KMS-11 (cell line): ENCODE measurements at regions not wholly inside any gene's neighbourhood (a gene's known extent, or its start where the extent isn't known, plus 50 kb on each side); places are given as distances from the start of the nearest gene placed in this dataset.

Experiments used
- H2AFZ ChIP-seq: fragments of 200-600 bp; sonication (generic); 2 replicates; pipeline ENCODE4 v1.6.1; 2016; ENCODE audit warnings: antibody characterized with exemption, mixed run types, low read depth
- H3K27ac ChIP-seq: fragments of 200-600 bp; sonication (generic); 2 replicates; pipeline ENCODE4 v1.6.1; 2016; ENCODE audit warnings: mild to moderate bottlenecking, mixed run types
- H3K27me3 ChIP-seq: fragments of 200-600 bp; sonication (generic); 2 replicates; pipeline ENCODE4 v1.6.1; 2017; ENCODE audit warnings: mild to moderate bottlenecking, low read depth, mixed run types, moderate library complexity; ENCODE audit not compliant: insufficient read depth
- H3K36me3 ChIP-seq: fragments of 200-600 bp; sonication (generic); 2 replicates; pipeline ENCODE4 v1.6.1; 2017; ENCODE audit warnings: mild to moderate bottlenecking, mixed run types; ENCODE audit not compliant: insufficient read depth
- H3K4me1 ChIP-seq: fragments of 200-600 bp; sonication (generic); 2 replicates; pipeline ENCODE4 v1.6.1; 2016; ENCODE audit warnings: mild to moderate bottlenecking, low read depth, mixed run types; ENCODE audit not compliant: poor library complexity, severe bottlenecking
- H3K4me2 ChIP-seq: fragments of 200-600 bp; sonication (generic); 2 replicates; pipeline ENCODE4 v1.7.0; 2016; ENCODE audit warnings: mild to moderate bottlenecking, mixed run types
- H3K4me3 ChIP-seq: fragments of 200-600 bp; sonication (generic); IDR thresholded peaks from 2 replicates; pipeline ENCODE4 v1.6.1; 2017; ENCODE audit warnings: low read depth, low read length, mixed read lengths; ENCODE audit not compliant: insufficient read depth
- H3K79me2 ChIP-seq: fragments of 200-600 bp; sonication (generic); 2 replicates; pipeline ENCODE4 v1.6.1; 2016; ENCODE audit warnings: low read depth, mixed run types; ENCODE audit not compliant: insufficient read depth
- H3K9ac ChIP-seq: fragments of 200-600 bp; sonication (generic); 2 replicates; pipeline ENCODE4 v1.6.1; 2016; ENCODE audit warnings: mild to moderate bottlenecking, mixed run types
- H4K20me1 ChIP-seq: fragments of 200-600 bp; sonication (generic); 2 replicates; pipeline ENCODE4 v1.6.1; 2016; ENCODE audit warnings: mild to moderate bottlenecking, mixed run types; ENCODE audit not compliant: insufficient read depth
- TF ChIP-seq, protein P1 (sequence below): fragments of 200-600 bp; sonication (generic); conservative IDR thresholded peaks from 2 replicates; pipeline ENCODE4 v1.6.1; 2017; ENCODE audit warnings: low read depth, mild to moderate bottlenecking, antibody characterized with exemption, low read length, moderate library complexity, mixed read lengths

DNA sequence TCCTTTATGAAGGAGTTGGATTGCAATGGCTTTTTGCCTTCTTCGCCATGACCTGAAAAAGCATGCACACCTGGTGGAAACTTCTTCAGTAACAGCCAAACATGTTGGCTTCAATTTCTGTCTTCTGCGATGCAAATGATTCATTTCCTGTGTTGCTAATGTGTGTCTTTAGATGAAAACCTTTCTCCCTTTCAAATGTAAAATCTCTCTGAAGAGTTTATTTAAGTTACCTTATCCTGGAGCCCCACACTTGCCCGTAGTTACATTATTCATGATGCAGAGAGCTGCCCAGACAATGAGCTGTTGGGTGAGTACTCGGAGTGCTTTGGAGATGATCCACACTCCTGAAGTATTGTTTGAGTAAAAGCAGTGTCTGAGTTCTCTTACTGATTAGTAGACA, 1100.9 kb downstream of the RPA4 start:
- no peak overlapping the region for H3K4me2 ChIP-seq
- no peaks in the 10 kb centered on the region for H3K27me3 ChIP-seq
- H3K27ac ChIP-seq, result no peak overlapping the region
- H3K4me1 ChIP-seq, result no peaks in the 10 kb centered on the region
- H3K9ac ChIP-seq, result no peak overlapping the region
- H3K79me2 ChIP-seq, result no peaks in the 10 kb centered on the region
- no peaks in the 10 kb centered on the region for H3K36me3 ChIP-seq
- H2AFZ ChIP-seq, result no peak overlapping the region
- TF ChIP-seq, protein P1, sequence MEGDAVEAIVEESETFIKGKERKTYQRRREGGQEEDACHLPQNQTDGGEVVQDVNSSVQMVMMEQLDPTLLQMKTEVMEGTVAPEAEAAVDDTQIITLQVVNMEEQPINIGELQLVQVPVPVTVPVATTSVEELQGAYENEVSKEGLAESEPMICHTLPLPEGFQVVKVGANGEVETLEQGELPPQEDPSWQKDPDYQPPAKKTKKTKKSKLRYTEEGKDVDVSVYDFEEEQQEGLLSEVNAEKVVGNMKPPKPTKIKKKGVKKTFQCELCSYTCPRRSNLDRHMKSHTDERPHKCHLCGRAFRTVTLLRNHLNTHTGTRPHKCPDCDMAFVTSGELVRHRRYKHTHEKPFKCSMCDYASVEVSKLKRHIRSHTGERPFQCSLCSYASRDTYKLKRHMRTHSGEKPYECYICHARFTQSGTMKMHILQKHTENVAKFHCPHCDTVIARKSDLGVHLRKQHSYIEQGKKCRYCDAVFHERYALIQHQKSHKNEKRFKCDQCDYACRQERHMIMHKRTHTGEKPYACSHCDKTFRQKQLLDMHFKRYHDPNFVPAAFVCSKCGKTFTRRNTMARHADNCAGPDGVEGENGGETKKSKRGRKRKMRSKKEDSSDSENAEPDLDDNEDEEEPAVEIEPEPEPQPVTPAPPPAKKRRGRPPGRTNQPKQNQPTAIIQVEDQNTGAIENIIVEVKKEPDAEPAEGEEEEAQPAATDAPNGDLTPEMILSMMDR, result no peak
- no peaks in the 10 kb centered on the region for H4K20me1 ChIP-seq
- H3K4me3 ChIP-seq, result no peak overlapping the region

DNA sequence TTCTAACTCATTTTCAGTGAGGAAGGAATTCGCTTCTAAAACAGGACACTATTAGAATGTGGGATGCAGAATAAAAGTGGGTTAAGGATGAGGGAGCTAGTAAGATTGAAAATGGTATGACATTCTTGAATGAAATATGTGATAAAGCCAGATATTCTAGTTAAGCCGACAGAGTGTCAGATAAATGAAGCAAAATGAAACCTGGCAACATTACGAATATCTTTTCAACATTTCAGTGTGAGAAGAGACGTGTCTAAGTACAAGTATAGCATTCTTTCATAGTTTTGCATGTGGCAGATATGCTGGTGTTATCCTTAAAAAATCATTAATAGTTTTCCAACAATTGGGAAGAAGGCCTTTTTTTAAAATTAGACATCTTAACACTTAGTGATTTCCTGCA, 1101.4 kb downstream of the RPA4 start:
- TF ChIP-seq, protein P1, result no peak
- Histone ChIP-seq H3K27me3 (no peaks in the 10 kb centered on the region), H3K9ac (no peak overlapping the region), H3K79me2 (no peaks in the 10 kb centered on the region), H3K4me2 (no peak overlapping the region), H4K20me1 (no peaks in the 10 kb centered on the region), H3K27ac (no peak overlapping the region), H3K4me1 (no peaks in the 10 kb centered on the region), H3K36me3 (no peaks in the 10 kb centered on the region), H2AFZ (no peak overlapping the region), H3K4me3 (no peak overlapping the region)

- no peaks in the 10 kb centered on the region for H3K79me2 ChIP-seq
- H2AFZ ChIP-seq, result no peak overlapping the region
- no peak overlapping the region for H3K9ac ChIP-seq
- H3K4me1 ChIP-seq, result no peaks in the 10 kb centered on the region
- TF ChIP-seq, protein P1, result no peak
- H3K36me3 ChIP-seq, result no peaks in the 10 kb centered on the region
- no peak overlapping the region for H3K27ac ChIP-seq
- no peak overlapping the region for H3K4me3 ChIP-seq
- H3K27me3 ChIP-seq, result no peaks in the 10 kb centered on the region
- no peak overlapping the region for H3K4me2 ChIP-seq
- no peaks in the 10 kb centered on the region for H4K20me1 ChIP-seq
These were observed 1104.3 kb downstream of the RPA4 start for GRCh38 chrX:97987979-97988378.

DNA sequence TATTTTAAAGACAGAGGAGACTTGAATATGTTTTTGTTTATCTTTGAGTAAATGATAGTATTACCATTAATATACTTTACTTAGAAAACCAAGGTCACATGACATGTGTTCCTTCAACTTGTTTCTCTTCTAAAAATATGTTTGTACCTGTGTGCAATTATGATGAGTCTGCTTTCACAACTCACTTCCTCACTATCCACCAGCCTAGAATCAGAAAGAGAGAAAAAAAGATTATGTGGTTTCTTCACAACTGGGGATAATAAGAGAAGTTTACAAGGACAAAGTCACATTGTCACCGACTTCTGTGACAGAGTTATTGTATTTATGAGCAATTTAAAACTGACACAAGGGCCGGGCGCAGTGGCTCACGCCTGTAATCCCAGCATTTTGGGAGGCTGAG, 1112.1 kb downstream of the RPA4 start:
- Histone ChIP-seq H3K4me2 (no peak overlapping the region), H2AFZ (no peak overlapping the region), H3K79me2 (no peaks in the 10 kb centered on the region), H3K36me3 (no peaks in the 10 kb centered on the region), H4K20me1 (no peaks in the 10 kb centered on the region), H3K27me3 (no peaks in the 10 kb centered on the region), H3K27ac (no peak overlapping the region), H3K4me1 (no peaks in the 10 kb centered on the region), H3K9ac (no peak overlapping the region), H3K4me3 (no peak overlapping the region)
- TF ChIP-seq, protein P1, result no peak

DNA sequence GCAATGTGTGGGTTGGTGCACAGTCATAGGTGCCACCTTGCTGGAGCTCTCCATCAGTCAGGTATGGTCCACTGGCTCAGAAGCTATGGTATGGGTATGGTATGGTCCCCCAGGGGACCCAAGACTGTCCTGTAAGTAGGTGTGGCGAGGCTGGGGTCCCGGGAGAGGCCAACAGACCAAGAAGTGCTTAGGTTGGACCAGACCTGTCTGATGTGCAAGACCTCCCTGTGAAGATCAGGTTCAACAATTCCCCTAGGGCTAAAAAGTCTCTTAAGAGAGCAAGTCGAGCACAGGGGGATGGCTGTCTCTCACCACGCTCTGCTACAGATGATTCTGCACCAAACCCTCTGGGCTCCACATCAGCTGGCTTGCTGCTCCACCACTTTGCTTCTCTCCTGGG, 1145.0 kb downstream of the RPA4 start:
- no peak overlapping the region for H3K27ac ChIP-seq
- no peaks in the 10 kb centered on the region for H4K20me1 ChIP-seq
- no peak overlapping the region for H3K4me3 ChIP-seq
- TF ChIP-seq, protein P1, result no peak
- no peaks in the 10 kb centered on the region for H3K27me3 ChIP-seq
- H3K79me2 ChIP-seq, result no peaks in the 10 kb centered on the region
- no peak overlapping the region for H3K4me2 ChIP-seq
- H3K36me3 ChIP-seq, result no peaks in the 10 kb centered on the region
- H2AFZ ChIP-seq, result no peak overlapping the region
- no peak overlapping the region for H3K9ac ChIP-seq
- no peaks in the 10 kb centered on the region for H3K4me1 ChIP-seq
